ENCODE measurements at regions not wholly inside any gene's neighbourhood (a gene's known extent, or its start where the extent isn't known, plus 50 kb on each side); places are given as distances from the start of the nearest gene placed in this dataset.

DNA sequence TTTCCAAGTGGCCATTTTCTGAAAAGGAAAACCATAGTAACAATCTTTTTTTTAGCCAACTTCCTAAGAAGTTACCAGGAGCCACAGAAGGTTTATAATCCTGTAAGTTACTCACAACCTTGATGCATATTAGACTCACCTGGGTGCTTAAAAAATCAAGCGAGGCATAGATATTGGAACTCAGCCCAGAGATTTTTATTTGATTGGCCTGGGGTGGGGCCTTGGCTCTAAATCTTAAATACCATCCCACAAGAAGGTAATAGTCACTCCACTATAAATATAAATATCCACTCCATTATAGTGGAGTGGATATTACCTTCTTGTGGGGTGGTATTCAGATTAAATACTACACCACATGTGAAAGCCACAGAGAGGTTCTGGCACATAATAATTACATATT lies 429.6 kb downstream of the RFC3 start:
- Histone ChIP-seq H3K23me2 (ENCODE audit: insufficient read length, low read depth, low read length, poor library complexity, severe bottlenecking) (no peaks in the 10 kb centered on the region), H3K56ac (ENCODE audit: insufficient read length, low read depth, low read length) (no peak overlapping the region)
- no CpG with 5 or more reads among the region's 1 CpG for WGBS (ENCODE audit: extremely low coverage, insufficient read length, low lambda C conversion rate)

More for the DNA sequence above, 429.6 kb downstream of the RFC3 start:
- Histone ChIP-seq H4K8ac (replicated peaks; ENCODE audit: insufficient read length, low read depth, low read length) (no peak overlapping the region), H3K79me2 (ENCODE audit: insufficient read depth, low read length) (no peaks in the 10 kb centered on the region), H3T11ph (ENCODE audit: low read length) (no peak overlapping the region), H2BK15ac (ENCODE audit: low read depth, low read length) (no peak overlapping the region), H3K9ac (ENCODE audit: extremely low read depth, insufficient read length, low read length) (no peak overlapping the region), H2AFZ (ENCODE audit: low read length) (no peak overlapping the region), H3K9me3 (ENCODE audit: control insufficient read depth, low read depth, low read length) (no peaks in the 10 kb centered on the region), H2BK120ac (ENCODE audit: low read depth, low read length, poor library complexity, severe bottlenecking) (no peak overlapping the region), H3K4ac (ENCODE audit: low read depth, low read length) (no peak overlapping the region), H4K5ac (ENCODE audit: insufficient read length, low read depth, low read length) (no peak overlapping the region), H3K4me1 (ENCODE audit: insufficient read depth, low read length) (no peaks in the 10 kb centered on the region), H3K14ac (ENCODE audit: insufficient read depth, low read length) (no peak overlapping the region), H3K79me1 (ENCODE audit: insufficient read depth, low read depth, low read length, poor library complexity, severe bottlenecking) (no peaks in the 10 kb centered on the region), H2BK12ac (ENCODE audit: insufficient read length, low read depth, low read length) (no peak overlapping the region), H4K20me1 (ENCODE audit: control insufficient read depth, insufficient read depth, insufficient read length) (no peaks in the 10 kb centered on the region), H2AK5ac (ENCODE audit: insufficient read length, low read length) (no peak overlapping the region), H3K18ac (ENCODE audit: insufficient read length, low read depth, low read length) (no peak overlapping the region), H3K27me3 (ENCODE audit: insufficient read depth, low read length) (no peaks in the 10 kb centered on the region), H2BK5ac (ENCODE audit: insufficient read length, low read length) (no peak overlapping the region), H3K4me2 (ENCODE audit: insufficient read depth, insufficient read length, low read length) (no peak overlapping the region), H4K91ac (ENCODE audit: insufficient read length, low read depth, low read length) (no peak overlapping the region), H3K27ac (ENCODE audit: insufficient read length, low read depth, low read length) (no peak overlapping the region), H3K23ac (ENCODE audit: insufficient read length, low read depth, low read length) (no peak overlapping the region), H2BK20ac (ENCODE audit: low read depth, low read length, poor library complexity, severe bottlenecking) (no peak overlapping the region)
- TF ChIP-seq, protein P1, sequence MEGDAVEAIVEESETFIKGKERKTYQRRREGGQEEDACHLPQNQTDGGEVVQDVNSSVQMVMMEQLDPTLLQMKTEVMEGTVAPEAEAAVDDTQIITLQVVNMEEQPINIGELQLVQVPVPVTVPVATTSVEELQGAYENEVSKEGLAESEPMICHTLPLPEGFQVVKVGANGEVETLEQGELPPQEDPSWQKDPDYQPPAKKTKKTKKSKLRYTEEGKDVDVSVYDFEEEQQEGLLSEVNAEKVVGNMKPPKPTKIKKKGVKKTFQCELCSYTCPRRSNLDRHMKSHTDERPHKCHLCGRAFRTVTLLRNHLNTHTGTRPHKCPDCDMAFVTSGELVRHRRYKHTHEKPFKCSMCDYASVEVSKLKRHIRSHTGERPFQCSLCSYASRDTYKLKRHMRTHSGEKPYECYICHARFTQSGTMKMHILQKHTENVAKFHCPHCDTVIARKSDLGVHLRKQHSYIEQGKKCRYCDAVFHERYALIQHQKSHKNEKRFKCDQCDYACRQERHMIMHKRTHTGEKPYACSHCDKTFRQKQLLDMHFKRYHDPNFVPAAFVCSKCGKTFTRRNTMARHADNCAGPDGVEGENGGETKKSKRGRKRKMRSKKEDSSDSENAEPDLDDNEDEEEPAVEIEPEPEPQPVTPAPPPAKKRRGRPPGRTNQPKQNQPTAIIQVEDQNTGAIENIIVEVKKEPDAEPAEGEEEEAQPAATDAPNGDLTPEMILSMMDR (conservative IDR thresholded peaks at IDR 0.05), result no peak
- H3K4me1 Mint-ChIP-seq, result no peaks in the 10 kb centered on the region
- H3K27me3 Mint-ChIP-seq (ENCODE audit: low read depth), result no peaks in the 10 kb centered on the region
- H3K27ac Mint-ChIP-seq, result no peak overlapping the region
- no peaks in the 10 kb centered on the region for H3K9me3 Mint-ChIP-seq
- DNase-seq, result no peak
- no peak overlapping the region for H3K4me3 Mint-ChIP-seq
- H3K36me3 Mint-ChIP-seq (ENCODE audit: insufficient read depth in 1 of 3, low read depth in 3 of 3), result no peaks in the 10 kb centered on the region

Measured in H9 (cell line).